ENCODE measurements at regions not wholly inside any gene's neighbourhood (a gene's known extent, or its start where the extent isn't known, plus 50 kb on each side); places are given as distances from the start of the nearest gene placed in this dataset.

GRCh38 chr6:8830794-8831193, 395.4 kb upstream of the SLC35B3 start:
- Mint-ChIP-seq H3K27me3 (ENCODE audit: low read depth) (peaks cover 3% of the 10 kb centered on the region), H3K4me3 (no peak overlapping the region), H3K27ac (no peak overlapping the region), H3K4me1 (peaks cover 5% of the 10 kb centered on the region), H3K36me3 (ENCODE audit: low read depth) (no peaks in the 10 kb centered on the region), H3K9me3 (no peaks in the 10 kb centered on the region)
- no peak for TF ChIP-seq CTCF (IDR thresholded peaks at IDR 0.05; ENCODE audit: unreplicated experiment in 3 of 3)

DNA sequence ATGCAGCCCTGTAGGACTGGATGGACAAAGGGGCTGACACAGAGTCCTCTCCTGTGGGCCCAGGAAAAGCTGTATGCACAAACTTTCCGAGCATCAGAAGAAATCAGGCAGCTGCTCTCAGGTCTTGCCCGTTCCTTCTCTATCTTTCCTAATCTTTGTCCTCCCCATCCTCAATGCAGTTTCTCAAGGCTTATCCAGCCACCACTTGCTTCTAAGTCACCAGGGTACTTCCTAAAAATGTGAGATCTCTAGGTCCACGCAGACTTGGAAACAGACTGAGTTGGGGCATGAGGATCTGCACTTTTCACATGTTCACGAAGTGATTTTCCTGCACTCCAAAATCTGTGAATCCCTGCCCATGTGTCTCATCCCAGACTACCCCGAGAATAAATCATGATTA, 394.5 kb upstream of the SLC35B3 start:
- Mint-ChIP-seq H3K4me1 (peaks cover 5% of the 10 kb centered on the region), H3K36me3 (ENCODE audit: low read depth) (no peaks in the 10 kb centered on the region), H3K27ac (peak overlapping the region in 2 of 3 experiments; percentile 36 to 78), H3K27me3 (ENCODE audit: low read depth) (peaks cover 3% of the 10 kb centered on the region), H3K9me3 (no peaks in the 10 kb centered on the region), H3K4me3 (no peak overlapping the region)
- no peak for TF ChIP-seq CTCF (IDR thresholded peaks at IDR 0.05; ENCODE audit: unreplicated experiment in 3 of 3)

- H3K27me3 Mint-ChIP-seq (ENCODE audit: low read depth), result peaks cover 3% of the 10 kb centered on the region
- no peak overlapping the region for H3K4me3 Mint-ChIP-seq
- no peak for TF ChIP-seq CTCF (IDR thresholded peaks at IDR 0.05; ENCODE audit: unreplicated experiment in 3 of 3)
- H3K27ac Mint-ChIP-seq, result peak overlapping the region in 1 of 3 experiments; percentile 36
- no peaks in the 10 kb centered on the region for H3K9me3 Mint-ChIP-seq
- peaks cover 5% of the 10 kb centered on the region for H3K4me1 Mint-ChIP-seq
- H3K36me3 Mint-ChIP-seq (ENCODE audit: low read depth), result no peaks in the 10 kb centered on the region
Observed at GRCh38 chr6:8829296-8829695, 394.0 kb upstream of the SLC35B3 start.

DNA sequence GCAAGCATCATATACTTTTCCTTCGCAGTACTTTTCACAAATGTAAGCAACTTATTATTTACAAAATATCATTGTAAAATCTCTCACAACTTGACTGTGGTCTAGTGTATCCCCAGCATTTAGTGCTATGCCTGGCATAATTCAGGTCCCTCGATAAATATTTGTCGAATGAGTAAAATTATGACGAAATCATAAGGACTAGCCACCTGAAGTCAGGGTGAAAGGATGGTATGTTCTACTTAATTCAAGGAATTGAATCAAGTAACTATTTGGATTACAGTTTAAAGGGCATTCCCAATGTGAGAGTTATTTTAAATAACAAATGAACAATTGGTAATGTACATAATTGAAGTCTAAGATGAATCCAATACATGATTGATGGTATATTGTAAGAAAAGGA, 393.0 kb upstream of the SLC35B3 start:
- TF ChIP-seq CTCF (IDR thresholded peaks at IDR 0.05; ENCODE audit: unreplicated experiment in 3 of 3), result no peak
- H3K9me3 Mint-ChIP-seq, result no peaks in the 10 kb centered on the region
- H3K4me3 Mint-ChIP-seq, result no peak overlapping the region
- no peak overlapping the region for H3K27ac Mint-ChIP-seq
- no peaks in the 10 kb centered on the region for H3K36me3 Mint-ChIP-seq (ENCODE audit: low read depth)
- peaks cover 3% of the 10 kb centered on the region for H3K27me3 Mint-ChIP-seq (ENCODE audit: low read depth)
- peaks cover 5% of the 10 kb centered on the region for H3K4me1 Mint-ChIP-seq

- H3K4me3 Mint-ChIP-seq, result no peak overlapping the region
- no peaks in the 10 kb centered on the region for H3K9me3 Mint-ChIP-seq
- no peaks in the 10 kb centered on the region for H3K36me3 Mint-ChIP-seq (ENCODE audit: low read depth)
- H3K27ac Mint-ChIP-seq, result no peak overlapping the region
- peaks cover 3% of the 10 kb centered on the region for H3K27me3 Mint-ChIP-seq (ENCODE audit: low read depth)
- H3K4me1 Mint-ChIP-seq, result peaks cover 5% of the 10 kb centered on the region
- TF ChIP-seq CTCF (IDR thresholded peaks at IDR 0.05; ENCODE audit: unreplicated experiment in 3 of 3), result no peak
Observed at GRCh38 chr6:8825726-8826125, 390.4 kb upstream of the SLC35B3 start.

DNA sequence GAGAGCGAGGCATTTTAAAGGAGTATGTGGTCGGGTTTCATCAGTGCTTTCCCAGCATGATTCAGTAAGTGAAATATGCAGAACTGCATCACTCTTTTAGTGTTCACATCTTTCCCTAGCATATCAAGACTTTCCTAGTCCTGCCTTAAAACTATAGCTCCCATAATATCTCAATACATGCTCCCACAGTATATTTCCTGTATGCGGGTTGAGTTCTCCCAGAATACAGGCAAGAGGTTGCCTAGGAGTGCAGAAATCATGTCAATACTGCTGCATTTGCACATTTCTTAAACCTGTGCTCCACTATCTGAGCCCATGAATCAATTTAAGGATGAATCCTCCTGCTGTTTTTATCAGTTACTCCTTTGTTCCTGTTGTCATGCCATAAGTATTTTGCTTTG, 386.6 kb upstream of the SLC35B3 start:
- H3K4me1 Mint-ChIP-seq, result no peaks in the 10 kb centered on the region
- no peak for TF ChIP-seq CTCF (IDR thresholded peaks at IDR 0.05; ENCODE audit: unreplicated experiment in 3 of 3)
- H3K4me3 Mint-ChIP-seq, result no peak overlapping the region
- H3K27me3 Mint-ChIP-seq (ENCODE audit: low read depth), result peaks cover 3% of the 10 kb centered on the region
- H3K9me3 Mint-ChIP-seq, result no peaks in the 10 kb centered on the region
- no peak overlapping the region for H3K27ac Mint-ChIP-seq
- H3K36me3 Mint-ChIP-seq (ENCODE audit: low read depth), result no peaks in the 10 kb centered on the region

Data from nephron (organoid).